HCT116 (cell line): ENCODE measurements at regions not wholly inside any gene's neighbourhood (a gene's known extent, or its start where the extent isn't known, plus 50 kb on each side); places are given as distances from the start of the nearest gene placed in this dataset.

ENCODE experiments used
- ELF1 ChIP-seq: IDR thresholded peaks from 2 replicates; pipeline ENCODE4 v1.6.1; 2012; ENCODE audit warnings: low read depth, borderline replicate concordance
- EZH2 ChIP-seq: fragments of 200-600 bp; sonication (generic); IDR thresholded peaks from 2 replicates; pipeline ENCODE4 v1.6.1; 2017; ENCODE audit warnings: antibody characterized with exemption, mixed run types
- EZH2phosphoT487 ChIP-seq: fragments of 200-600 bp; IDR thresholded peaks from 2 replicates; pipeline ENCODE4 v1.6.1; 2018; ENCODE audit warnings: antibody characterized with exemption, borderline replicate concordance
- JUND ChIP-seq: IDR thresholded peaks from 2 replicates; pipeline ENCODE4 v1.6.1; 2012
- SP1 ChIP-seq: IDR thresholded peaks from 2 replicates; pipeline ENCODE4 v1.6.1; 2012; ENCODE audit warnings: low read depth
- ZFX ChIP-seq: fragments of 450-650 bp; IDR thresholded peaks from 2 replicates; pipeline ENCODE4 v1.6.1; 2017
- ZNF274 ChIP-seq: fragments of 200-500 bp; sonication (Bioruptor generic); IDR thresholded peaks from 2 replicates; pipeline ENCODE4 v1.6.1; 2014; ENCODE audit warnings: mild to moderate bottlenecking, low read depth, low read length, inconsistent platforms
- TF ChIP-seq, protein P1 (sequence below): IDR thresholded peaks from 2 replicates; pipeline ENCODE4 v1.6.1; 2012
- TF ChIP-seq, protein P2 (sequence below), 3 experiments: fragments of 200-600 bp in 1 of 3; sonication (generic) in 1 of 3; IDR thresholded peaks in 2 of 3; conservative IDR thresholded peaks in 1 of 3; 2 replicates each; pipeline ENCODE4 v1.5.1; 2012 to 2017; ENCODE audit warnings: low read depth in 2 of 3, low read length in 2 of 3, antibody characterized with exemption in 1 of 3, borderline replicate concordance in 1 of 3, control low read depth in 1 of 3, mild to moderate bottlenecking in 1 of 3, mixed read lengths in 1 of 3, mixed run types in 1 of 3, moderate library complexity in 1 of 3; ENCODE audit not compliant: insufficient read depth in 1 of 3
- TF ChIP-seq, protein P3 (sequence below): IDR thresholded peaks from 2 replicates; pipeline ENCODE4 v1.6.1; 2012

DNA sequence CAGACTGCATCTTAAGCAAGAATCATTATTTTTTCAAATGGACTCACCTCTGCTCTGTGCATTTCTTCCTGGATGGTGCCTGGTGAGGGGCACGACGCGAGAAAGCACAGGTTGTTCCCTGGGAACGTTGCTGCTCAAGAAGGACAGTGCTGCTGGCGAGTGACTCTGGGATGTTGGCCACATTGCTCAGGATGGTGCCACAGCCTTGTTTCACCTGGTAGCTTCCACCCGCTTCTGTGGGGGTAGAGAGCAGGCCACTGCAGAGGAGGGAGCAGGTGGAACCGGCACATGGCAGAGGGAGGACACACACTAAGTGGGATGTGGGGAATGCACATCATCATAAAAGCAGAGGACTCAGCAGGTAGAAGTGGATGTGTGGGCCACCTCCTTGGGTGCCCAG, 444.7 kb downstream of the TCERG1L start:
- TF ChIP-seq ZFX = no peak
- TF ChIP-seq EZH2phosphoT487 = no peak
- TF ChIP-seq, protein P1, sequence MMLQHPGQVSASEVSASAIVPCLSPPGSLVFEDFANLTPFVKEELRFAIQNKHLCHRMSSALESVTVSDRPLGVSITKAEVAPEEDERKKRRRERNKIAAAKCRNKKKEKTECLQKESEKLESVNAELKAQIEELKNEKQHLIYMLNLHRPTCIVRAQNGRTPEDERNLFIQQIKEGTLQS = no peak
- TF ChIP-seq, protein P2, sequence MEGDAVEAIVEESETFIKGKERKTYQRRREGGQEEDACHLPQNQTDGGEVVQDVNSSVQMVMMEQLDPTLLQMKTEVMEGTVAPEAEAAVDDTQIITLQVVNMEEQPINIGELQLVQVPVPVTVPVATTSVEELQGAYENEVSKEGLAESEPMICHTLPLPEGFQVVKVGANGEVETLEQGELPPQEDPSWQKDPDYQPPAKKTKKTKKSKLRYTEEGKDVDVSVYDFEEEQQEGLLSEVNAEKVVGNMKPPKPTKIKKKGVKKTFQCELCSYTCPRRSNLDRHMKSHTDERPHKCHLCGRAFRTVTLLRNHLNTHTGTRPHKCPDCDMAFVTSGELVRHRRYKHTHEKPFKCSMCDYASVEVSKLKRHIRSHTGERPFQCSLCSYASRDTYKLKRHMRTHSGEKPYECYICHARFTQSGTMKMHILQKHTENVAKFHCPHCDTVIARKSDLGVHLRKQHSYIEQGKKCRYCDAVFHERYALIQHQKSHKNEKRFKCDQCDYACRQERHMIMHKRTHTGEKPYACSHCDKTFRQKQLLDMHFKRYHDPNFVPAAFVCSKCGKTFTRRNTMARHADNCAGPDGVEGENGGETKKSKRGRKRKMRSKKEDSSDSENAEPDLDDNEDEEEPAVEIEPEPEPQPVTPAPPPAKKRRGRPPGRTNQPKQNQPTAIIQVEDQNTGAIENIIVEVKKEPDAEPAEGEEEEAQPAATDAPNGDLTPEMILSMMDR (IDR thresholded peaks at IDR 0.05 in 2 of 3, conservative IDR thresholded peaks at IDR 0.05 in 1 of 3; ENCODE audit: borderline replicate concordance in 1 of 3, insufficient read depth in 1 of 3, low read depth in 2 of 3, low read length in 2 of 3) = no peak
- TF ChIP-seq SP1 = no peak
- TF ChIP-seq JUND = no peak
- no peak for TF ChIP-seq ZNF274
- no peak for TF ChIP-seq EZH2
- TF ChIP-seq, protein P3, sequence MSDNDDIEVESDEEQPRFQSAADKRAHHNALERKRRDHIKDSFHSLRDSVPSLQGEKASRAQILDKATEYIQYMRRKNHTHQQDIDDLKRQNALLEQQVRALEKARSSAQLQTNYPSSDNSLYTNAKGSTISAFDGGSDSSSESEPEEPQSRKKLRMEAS = no peak
- no peak for TF ChIP-seq ELF1
